AG10803 (cell line): ENCODE measurements at regions not wholly inside any gene's neighbourhood (a gene's known extent, or its start where the extent isn't known, plus 50 kb on each side); places are given as distances from the start of the nearest gene placed in this dataset.

Experiments used
- DNase-seq: peaks from one replicate; pipeline ENCODE4 v3.0.0; 2010; ENCODE audit warnings: low read depth
- H3K4me3 ChIP-seq: 2 replicates; pipeline ENCODE4 v1.5.1; 2011; ENCODE audit warnings: mild to moderate bottlenecking, low read length, control low read depth
- TF ChIP-seq, protein P1 (sequence below): conservative IDR thresholded peaks from 2 replicates; pipeline ENCODE4 v1.5.1; 2011; ENCODE audit warnings: mild to moderate bottlenecking, low read length, control low read depth, inconsistent platforms

DNA sequence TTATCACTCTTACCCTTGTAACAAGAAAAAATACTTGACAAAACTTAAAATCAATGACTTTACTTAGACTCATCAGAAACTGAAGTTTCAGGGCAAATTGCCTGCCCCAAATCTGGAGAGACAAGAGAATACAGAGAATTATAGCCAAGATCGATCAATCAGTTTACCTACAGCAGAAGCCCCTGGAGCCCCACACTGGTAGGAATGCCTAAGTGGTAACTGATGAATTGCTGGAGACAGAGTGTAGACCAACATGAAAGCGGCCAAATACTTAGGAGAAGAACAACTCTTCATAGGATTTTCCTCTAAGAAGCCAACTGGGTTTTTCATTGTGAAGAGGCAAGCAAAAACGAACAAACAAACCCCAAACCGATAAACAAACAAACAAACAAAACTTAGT is 1430.0 kb downstream of the EFNB2 start:
- TF ChIP-seq, protein P1, sequence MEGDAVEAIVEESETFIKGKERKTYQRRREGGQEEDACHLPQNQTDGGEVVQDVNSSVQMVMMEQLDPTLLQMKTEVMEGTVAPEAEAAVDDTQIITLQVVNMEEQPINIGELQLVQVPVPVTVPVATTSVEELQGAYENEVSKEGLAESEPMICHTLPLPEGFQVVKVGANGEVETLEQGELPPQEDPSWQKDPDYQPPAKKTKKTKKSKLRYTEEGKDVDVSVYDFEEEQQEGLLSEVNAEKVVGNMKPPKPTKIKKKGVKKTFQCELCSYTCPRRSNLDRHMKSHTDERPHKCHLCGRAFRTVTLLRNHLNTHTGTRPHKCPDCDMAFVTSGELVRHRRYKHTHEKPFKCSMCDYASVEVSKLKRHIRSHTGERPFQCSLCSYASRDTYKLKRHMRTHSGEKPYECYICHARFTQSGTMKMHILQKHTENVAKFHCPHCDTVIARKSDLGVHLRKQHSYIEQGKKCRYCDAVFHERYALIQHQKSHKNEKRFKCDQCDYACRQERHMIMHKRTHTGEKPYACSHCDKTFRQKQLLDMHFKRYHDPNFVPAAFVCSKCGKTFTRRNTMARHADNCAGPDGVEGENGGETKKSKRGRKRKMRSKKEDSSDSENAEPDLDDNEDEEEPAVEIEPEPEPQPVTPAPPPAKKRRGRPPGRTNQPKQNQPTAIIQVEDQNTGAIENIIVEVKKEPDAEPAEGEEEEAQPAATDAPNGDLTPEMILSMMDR, result no peak
- no peak overlapping the region for H3K4me3 ChIP-seq
- DNase-seq, result no peak

DNA sequence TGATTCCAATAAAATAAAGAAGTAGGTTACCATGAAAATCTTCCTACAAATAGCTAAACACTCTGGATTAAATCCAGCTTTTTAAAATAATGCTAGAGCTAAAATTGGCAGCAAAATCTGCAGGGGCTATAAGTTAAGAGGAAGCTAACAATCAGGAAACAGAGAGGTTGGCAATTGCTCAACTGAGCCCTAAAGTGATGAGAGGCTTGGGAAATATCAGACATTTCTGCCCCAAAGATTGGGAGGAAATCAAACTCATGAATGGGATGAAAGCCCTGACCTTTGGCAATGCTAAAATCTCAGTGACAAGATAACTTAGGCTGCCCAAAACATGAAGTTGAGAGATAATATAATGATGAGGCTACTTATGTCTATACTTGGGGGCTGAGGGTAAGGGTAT is 1437.9 kb downstream of the EFNB2 start:
- H3K4me3 ChIP-seq, result no peak overlapping the region
- DNase-seq, result no peak
- TF ChIP-seq, protein P1, result no peak

DNA sequence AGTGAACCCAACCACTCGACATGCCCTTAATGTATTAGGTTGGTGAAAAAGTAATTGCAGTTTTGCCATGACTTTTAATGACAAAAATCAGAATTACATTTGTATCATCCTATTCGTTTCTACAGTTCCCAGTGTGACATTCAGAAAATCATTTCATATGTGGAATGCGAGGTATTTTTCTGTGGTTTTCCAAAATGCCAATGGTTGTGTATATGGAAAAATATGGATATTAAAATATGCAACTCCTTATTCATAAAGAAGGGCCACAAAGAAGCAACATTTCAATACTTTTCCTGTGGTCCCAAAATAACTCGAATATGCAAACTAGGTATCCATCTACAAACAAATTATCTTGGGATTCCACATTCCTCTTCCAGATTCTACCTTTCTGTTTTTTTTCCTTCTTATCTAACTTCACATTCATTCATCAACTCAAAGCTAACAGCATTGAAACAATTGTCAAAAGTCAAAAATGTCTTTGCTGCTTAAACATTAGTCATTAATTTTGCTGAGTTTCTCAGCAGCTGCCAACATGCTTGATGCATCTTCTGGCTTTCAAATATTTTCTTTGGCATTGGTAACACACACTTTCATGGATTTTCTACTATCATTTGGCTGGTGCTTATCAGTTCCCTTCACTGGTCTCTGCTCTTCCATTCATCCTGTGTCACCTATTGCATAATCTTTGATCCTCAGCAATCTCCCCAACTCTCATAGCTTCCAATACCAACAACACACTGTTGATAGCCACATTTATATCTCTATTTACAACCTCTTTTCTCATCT is 1445.4 kb downstream of the EFNB2 start:
- TF ChIP-seq, protein P1, result no peak
- DNase-seq, result no peak
- no peak overlapping the region for H3K4me3 ChIP-seq

DNA sequence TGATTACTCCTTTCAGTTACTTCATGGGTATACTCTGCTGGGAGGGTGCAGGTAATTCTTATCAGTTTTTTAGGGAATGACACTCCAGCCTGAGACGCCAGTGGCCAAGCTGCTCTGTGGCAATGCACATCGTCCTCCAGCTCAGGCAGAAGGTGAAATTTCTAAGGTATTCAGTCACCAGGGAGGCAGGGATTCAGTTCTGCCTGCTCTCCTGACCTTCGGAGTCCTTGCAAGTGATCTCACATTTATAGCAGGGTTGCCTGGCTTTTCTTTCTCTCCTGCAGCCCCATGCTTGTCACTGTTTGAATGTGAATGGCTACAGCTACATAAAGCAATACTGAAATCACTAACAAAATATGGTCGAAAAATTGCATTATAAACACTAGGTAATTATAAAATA is 1447.5 kb downstream of the EFNB2 start:
- no peak overlapping the region for H3K4me3 ChIP-seq
- TF ChIP-seq, protein P1, result no peak
- DNase-seq, result no peak

DNA sequence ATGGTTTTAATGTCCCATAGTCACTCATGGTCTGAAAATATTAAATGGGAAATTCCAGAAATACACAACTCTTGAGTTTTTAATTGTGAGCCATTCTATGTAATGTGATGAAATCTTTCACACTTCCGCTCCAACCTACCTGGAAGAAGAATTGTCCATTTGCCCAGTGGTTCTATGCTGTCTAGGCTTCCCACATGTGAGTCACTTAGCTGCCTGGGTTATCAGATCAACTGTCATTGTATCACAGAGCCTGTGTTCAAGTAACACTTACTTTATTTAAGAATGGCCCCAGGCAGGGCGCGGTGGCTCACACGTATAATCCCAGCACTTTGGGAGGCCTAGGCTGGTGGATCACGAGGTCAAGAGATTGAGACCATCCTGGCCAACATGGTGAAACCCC is 1450.5 kb downstream of the EFNB2 start:
- no peak for DNase-seq
- H3K4me3 ChIP-seq, result no peak overlapping the region
- TF ChIP-seq, protein P1, result no peak

DNA sequence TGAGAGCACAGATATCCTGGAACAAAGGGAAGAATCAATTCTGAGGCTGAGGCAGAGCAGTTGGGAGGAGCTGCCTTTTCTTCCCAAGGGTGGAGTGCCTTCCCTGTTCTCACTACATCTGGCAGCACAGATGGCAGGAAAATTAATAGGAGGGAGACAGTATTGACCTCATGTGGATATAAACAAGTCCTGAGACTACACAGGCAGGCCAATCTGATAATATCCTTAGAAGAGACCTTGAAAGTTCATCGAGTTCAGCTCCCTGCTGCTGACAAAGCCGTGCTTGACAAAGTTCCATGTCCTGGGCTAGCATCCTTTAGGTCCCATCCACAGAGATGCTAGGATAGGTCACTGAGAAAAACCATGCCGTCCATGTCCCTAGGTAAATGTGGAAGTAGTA is 1451.5 kb downstream of the EFNB2 start:
- H3K4me3 ChIP-seq, result no peak overlapping the region
- no peak for DNase-seq

DNA sequence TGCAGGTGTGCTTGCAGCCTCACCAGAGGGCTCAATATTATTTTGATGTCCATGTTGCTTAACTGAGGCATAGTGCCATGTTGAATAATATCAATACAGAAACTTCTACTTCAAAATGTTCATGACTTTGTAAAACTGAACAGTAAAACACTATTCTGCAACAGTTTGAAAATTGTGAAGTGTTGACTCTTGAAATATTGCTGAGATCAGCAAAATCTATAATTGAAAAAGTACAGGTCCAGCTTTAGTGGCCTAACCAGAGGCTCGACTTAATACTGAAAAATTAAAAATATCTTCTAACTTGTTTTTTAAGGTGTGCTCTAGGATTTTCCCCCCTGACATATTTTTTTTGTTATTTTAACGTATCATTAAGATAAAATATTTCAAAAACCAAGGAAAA is 1460.7 kb downstream of the EFNB2 start:
- TF ChIP-seq, protein P1, result no peak
- no peak for DNase-seq
- no peak overlapping the region for H3K4me3 ChIP-seq

More for the DNA sequence above, 1451.5 kb downstream of the EFNB2 start:
- TF ChIP-seq, protein P1, result no peak
